ENCODE measurements at regions not wholly inside any gene's neighbourhood (a gene's known extent, or its start where the extent isn't known, plus 50 kb on each side); places are given as distances from the start of the nearest gene placed in this dataset.

- H3K4me1 Mint-ChIP-seq, result peaks cover 9 to 10% of the 10 kb centered on the region in 2 experiments
- no peak overlapping the region for H3T11ph ChIP-seq (ENCODE audit: low read length)
- no peak for DNase-seq
- no peaks in the 10 kb centered on the region for H3K79me2 ChIP-seq (ENCODE audit: insufficient read depth, low read length)
- no peak overlapping the region for H3K4ac ChIP-seq (ENCODE audit: low read depth, low read length)
- H2BK120ac ChIP-seq (ENCODE audit: low read depth, low read length, poor library complexity, severe bottlenecking), result no peak overlapping the region
- H2AK5ac ChIP-seq (ENCODE audit: insufficient read length, low read length), result no peak overlapping the region
- H3K4me2 ChIP-seq (ENCODE audit: insufficient read depth, insufficient read length, low read length), result no peak overlapping the region
- peaks cover 50 to 55% of the 10 kb centered on the region in 2 experiments for H3K9me3 Mint-ChIP-seq
- H4K5ac ChIP-seq (ENCODE audit: insufficient read length, low read depth, low read length), result no peak overlapping the region
- no peaks in the 10 kb centered on the region for H3K27me3 Mint-ChIP-seq (ENCODE audit: low read depth)
- H3K27me3 ChIP-seq (ENCODE audit: insufficient read depth, low read length), result no peaks in the 10 kb centered on the region
- H3K14ac ChIP-seq (ENCODE audit: insufficient read depth, low read length), result no peak overlapping the region
- H2BK15ac ChIP-seq (ENCODE audit: low read depth, low read length), result no peak overlapping the region
- H2BK20ac ChIP-seq (ENCODE audit: low read depth, low read length, poor library complexity, severe bottlenecking), result no peak overlapping the region
- no peak overlapping the region for H2AFZ ChIP-seq (ENCODE audit: low read length)
- no peaks in the 10 kb centered on the region for H3K79me1 ChIP-seq (ENCODE audit: insufficient read depth, low read depth, low read length, poor library complexity, severe bottlenecking)
- H3K9me3 ChIP-seq (ENCODE audit: control insufficient read depth, low read depth, low read length), result peaks cover 6% of the 10 kb centered on the region
- no peak overlapping the region for H4K8ac ChIP-seq (replicated peaks; ENCODE audit: insufficient read length, low read depth, low read length)
- no peak overlapping the region for H3K27ac Mint-ChIP-seq
- no peak overlapping the region for H3K56ac ChIP-seq (ENCODE audit: insufficient read length, low read depth, low read length)
- H4K91ac ChIP-seq (ENCODE audit: insufficient read length, low read depth, low read length), result no peak overlapping the region
- H3K4me3 Mint-ChIP-seq, result no peak overlapping the region
- H2BK5ac ChIP-seq (ENCODE audit: insufficient read length, low read length), result no peak overlapping the region
- H3K4me1 ChIP-seq (ENCODE audit: insufficient read depth, low read length), result no peaks in the 10 kb centered on the region; the same call in 1 of the 2 replicates
- H4K20me1 ChIP-seq (ENCODE audit: control insufficient read depth, insufficient read depth, insufficient read length), result no peaks in the 10 kb centered on the region
- TF ChIP-seq CTCF (conservative IDR thresholded peaks at IDR 0.05), result no peak
- no peak overlapping the region for H3K23ac ChIP-seq (ENCODE audit: insufficient read length, low read depth, low read length)
- no peak overlapping the region for H3K27ac ChIP-seq (ENCODE audit: insufficient read length, low read depth, low read length)
- H3K36me3 Mint-ChIP-seq (ENCODE audit: insufficient read depth in 1 of 3, low read depth in 3 of 3), result peaks cover 3 to 14% (median 3%) of the 10 kb centered on the region in 3 experiments; a peak in 5 of 7 replicates
- no peak overlapping the region for H3K18ac ChIP-seq (ENCODE audit: insufficient read length, low read depth, low read length)
- no peak overlapping the region for H2BK12ac ChIP-seq (ENCODE audit: insufficient read length, low read depth, low read length)
- H3K23me2 ChIP-seq (ENCODE audit: insufficient read length, low read depth, low read length, poor library complexity, severe bottlenecking), result no peaks in the 10 kb centered on the region
- WGBS (ENCODE audit: extremely low coverage, insufficient read length, low lambda C conversion rate), result no CpG with 5 or more reads among the region's 3 CpGs
- no peak overlapping the region for H3K9ac ChIP-seq (ENCODE audit: extremely low read depth, insufficient read length, low read length)
Observed at GRCh38 chrX:46380148-46380752, 165.0 kb downstream of the ZNF674 start.
